HG03558 (cell line): ENCODE measurements at regions not wholly inside any gene's neighbourhood (a gene's known extent, or its start where the extent isn't known, plus 50 kb on each side); places are given as distances from the start of the nearest gene placed in this dataset.

ENCODE experiments used
- ATAC-seq: cut with Tn5 transposase; IDR thresholded peaks from one replicate; pipeline ENCODE4 v1.9.1; 2021; ENCODE audit warnings: moderate number of reproducible peaks; ENCODE audit not compliant: unreplicated experiment; ENCODE audit errors: extremely low read depth

GRCh38 chr3:147575391-147575790 lies 166.2 kb downstream of the ZIC1 start:
- ATAC-seq, result no peak

DNA sequence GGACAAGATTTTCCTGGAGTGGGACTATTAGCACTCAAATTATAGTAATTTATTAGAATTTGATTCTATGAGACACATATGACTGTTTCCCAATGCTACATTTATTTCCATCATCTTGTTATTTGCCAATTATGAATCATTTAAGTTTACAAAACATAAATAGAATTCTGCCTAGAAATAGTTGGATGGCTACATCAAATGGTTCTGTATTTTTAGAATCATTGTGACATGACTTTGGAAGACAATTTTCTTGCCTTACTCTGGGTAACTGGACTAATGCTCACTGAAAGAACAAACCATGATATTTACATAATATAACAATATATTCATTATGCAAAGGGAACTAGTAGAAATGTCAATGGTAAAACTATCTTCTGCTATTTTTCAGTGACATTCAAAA lies 173.5 kb downstream of the ZIC1 start:
- no peak for ATAC-seq

DNA sequence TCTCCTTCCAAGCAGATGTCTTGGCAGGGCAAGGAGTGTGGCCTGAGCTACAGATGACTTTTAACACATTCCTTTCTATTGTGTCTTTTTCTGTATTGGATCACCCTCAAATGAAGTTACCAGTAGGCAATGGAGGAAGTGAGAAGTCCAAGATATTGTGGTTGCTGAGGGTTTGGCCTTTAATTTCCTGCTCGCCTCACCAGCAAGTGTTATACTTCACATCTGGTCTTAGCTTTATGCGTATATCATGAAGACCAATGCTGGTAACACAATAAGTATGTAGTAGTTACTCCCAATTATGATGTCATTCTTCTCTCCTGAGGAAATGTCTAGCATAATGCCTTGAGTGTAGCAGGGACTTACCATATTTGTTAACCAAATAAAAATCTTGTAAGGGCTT lies 179.9 kb downstream of the ZIC1 start:
- ATAC-seq, result no peak

GRCh38 chr3:147604136-147604535 lies 195.0 kb downstream of the ZIC1 start:
- no peak for ATAC-seq

- no peak for ATAC-seq
Observed at GRCh38 chr3:147613725-147614124, 204.6 kb downstream of the ZIC1 start.

DNA sequence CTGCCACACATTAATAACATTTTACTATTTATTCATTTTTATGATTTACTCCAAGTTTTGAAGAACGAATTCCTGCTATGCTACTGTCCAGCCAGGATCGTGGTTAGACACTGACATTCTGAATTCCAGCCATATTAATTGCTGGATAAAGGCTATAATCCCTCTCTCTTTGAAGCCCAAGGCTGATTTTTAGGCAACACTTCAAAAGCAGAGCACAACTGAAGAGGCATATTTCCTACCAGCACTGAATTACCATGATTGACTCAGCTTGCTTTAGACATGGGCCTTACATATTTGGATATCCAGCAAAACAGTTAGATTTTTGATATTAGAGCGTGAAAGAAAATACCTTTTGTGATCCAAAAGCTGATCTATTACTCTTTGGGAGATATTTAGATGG lies 205.0 kb downstream of the ZIC1 start:
- ATAC-seq, result no peak

DNA sequence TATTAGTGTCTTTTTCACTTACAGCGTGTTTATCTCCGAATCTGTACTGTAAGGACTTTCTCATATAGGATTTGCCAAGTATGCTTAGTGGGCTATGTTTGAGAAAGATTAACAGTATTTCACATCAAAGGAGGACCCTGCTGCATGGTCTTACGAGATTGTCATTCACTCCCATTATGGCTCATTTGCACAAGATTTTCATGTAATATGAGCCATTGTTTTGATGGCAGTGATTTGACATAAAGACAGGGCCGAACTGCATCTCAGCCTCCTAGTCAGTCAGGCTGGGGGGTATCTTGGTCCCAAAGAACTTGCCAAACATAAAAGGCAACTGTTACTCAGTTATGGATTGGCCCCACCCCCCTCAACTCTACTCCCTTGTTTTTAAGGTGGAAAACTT lies 205.9 kb downstream of the ZIC1 start:
- no peak for ATAC-seq

DNA sequence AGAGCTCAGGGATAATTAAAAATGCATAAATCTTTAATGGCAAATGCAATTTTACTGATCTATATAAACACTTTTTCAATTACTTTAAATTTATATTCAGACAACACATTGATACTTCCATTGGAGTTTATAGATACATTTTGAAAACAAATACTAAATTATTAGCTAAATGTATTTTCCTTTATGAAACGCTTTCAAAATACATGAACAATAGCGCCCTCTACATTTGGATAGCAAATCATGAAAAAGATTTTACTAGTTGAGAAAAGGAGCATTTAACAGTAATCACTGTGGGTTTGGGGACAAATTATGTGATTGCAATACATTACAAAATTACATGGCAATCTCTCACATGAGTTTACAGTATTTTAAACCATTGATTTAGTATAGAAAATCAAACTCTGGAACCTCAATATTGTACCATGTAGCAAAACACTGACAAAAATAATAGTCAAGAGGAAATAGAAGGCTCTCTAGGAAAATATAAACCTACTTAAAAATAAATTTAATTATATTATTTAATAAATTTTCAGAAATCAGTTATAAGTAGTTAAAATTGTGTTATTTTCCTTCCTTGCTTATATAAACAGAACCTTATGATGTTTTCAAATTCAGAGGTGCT lies 207.9 kb downstream of the ZIC1 start:
- ATAC-seq, result no peak

- ATAC-seq, result no peak
Observed at GRCh38 chr3:147618691-147619090, 209.5 kb downstream of the ZIC1 start.

GRCh38 chr3:147619921-147620560 lies 210.9 kb downstream of the ZIC1 start:
- ATAC-seq, result no peak

- no peak for ATAC-seq
Observed at GRCh38 chr3:147620906-147621305, 211.7 kb downstream of the ZIC1 start.

GRCh38 chr3:147630921-147631415 lies 221.8 kb downstream of the ZIC1 start:
- no peak for ATAC-seq

DNA sequence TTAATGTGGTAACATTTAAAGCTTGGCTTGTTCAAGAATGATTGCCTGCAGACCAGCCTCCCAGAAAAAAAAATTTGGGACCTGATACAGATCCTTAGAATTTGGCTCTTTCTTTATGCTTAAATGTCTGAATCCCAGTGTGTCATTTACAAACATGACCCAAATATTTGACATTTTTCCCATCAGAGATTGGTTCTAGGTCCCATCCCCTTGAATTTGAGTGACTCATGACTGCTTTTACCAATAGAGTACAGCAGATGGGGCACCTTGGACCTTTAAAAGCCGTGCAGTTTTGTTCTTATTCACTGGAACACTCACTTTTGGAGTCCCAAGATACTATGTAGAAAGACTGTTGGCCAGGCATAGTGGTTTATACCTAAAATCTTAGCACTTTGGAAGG lies 231.6 kb downstream of the ZIC1 start:
- ATAC-seq, result no peak

DNA sequence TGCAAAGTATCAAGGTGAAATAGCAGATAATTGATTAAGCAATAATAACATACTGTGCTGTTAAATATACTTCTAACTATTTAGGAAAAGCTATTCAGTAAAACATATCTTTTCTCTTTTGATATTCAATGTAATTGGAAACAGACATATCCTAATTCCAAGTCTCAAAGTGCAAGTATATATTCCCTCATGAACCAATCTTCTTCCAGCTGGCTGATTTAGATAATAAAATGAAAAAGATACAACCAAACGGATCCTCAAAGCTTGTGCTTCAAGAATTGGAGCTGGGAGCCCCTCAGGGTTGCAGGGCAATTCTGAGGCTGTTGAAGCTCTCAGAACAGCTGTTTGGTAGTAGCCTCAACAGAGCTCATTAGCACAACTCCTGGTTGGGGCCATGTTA lies 236.6 kb downstream of the ZIC1 start:
- no peak for ATAC-seq

DNA sequence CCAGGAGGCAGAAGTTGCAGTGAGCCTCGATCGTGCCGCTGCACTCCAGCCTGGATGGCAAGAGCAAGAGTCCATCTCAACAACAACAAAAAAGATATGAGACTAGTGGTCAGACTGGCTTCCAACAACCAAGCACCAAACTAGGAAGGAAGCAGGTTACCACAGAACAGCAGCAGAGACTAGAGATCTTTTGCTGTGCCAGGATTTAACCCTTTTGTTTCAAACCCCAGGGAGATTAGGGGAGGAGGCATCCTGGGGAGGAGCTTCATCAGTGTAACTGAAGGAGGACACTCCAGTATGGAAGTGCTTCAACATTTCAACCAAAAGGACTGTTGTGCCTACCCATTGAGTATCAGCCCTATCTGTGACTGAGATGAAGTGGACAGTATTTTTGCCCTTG lies 240.3 kb downstream of the ZIC1 start:
- ATAC-seq, result no peak

DNA sequence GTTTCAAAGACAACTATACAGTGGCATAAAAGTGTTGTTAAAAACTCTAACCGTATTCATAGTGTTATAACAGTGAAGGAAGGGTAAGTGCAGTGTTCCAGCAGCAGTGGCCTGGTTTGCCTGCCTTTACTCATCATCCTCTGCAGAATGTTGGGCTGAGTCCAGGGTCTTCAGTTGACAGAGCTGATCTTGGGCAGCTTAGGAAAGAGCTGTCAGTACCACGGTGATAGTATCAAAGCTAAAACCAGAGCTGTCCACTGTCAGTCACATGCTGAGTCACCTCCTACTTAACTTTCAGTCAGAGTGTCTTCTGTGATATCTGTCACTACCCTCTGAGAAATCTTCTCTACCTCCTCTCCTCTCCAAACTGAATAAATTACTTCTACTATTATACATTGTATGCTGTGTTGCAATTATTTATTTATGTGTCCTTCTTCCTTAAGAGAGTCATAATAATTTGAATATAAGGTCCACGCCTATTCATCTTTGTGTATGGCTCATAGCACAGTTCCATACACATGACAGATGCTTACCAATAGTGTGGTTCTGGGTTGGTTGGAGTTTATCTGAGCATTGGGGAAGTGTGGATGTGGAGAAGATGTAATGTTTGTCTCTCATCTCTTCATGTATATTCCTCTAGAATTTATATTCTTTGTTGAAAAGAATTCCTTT lies 242.1 kb downstream of the ZIC1 start:
- ATAC-seq, result no peak

- no peak for ATAC-seq
Observed at GRCh38 chr3:147652651-147653366, 243.6 kb downstream of the ZIC1 start.

DNA sequence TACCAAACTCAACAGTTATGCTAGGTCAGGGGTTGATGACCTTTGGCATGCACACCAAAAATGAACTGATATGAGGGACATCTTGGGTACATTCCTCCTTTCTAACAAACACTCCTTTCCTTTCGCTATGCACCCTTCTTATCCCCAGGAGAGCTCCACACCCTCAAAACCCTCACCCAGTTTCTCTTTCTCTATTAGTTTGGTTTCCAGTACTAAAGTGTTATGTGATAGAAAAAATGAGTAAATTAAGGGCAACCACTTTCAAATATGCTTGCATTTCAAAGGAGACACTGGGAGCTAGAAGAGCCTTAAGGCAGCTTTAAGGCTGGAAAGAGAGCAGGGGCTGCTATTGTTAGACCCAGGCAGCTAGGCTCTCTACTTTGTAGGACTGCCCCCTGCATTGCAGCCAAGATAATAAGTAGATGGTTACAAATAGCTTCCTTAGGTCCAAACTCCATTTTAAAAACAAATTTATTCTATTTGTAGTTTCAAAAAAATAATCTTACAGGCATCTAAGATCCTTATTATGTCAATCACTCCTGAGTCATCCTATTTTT lies 244.3 kb downstream of the ZIC1 start:
- ATAC-seq, result no peak

GRCh38 chr3:147654827-147655226 lies 245.7 kb downstream of the ZIC1 start:
- no peak for ATAC-seq

- no peak for ATAC-seq
Observed at GRCh38 chr3:147655236-147655635, 246.1 kb downstream of the ZIC1 start.

DNA sequence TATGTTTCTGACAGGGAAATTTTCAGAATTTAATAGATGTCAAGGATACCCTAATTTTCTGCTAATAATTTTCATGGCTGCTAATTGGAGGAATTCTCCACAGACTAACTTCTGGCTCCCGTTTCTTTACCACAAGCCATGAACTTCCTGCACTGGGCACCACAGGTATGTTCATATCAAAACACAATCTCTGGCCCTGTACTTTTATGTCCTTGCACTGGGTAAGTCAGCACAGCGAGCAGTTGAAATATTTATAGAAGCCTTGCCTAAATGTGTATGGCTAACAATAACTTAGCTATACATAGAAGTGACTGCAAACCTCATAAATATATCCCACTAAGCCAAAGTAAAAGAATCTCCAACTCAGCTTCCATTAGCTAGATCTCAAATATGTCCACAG lies 246.9 kb downstream of the ZIC1 start:
- no peak for ATAC-seq
